Stomach (tissue), 4 donors: ENCODE measurements at regions not wholly inside any gene's neighbourhood (a gene's known extent, or its start where the extent isn't known, plus 50 kb on each side); places are given as distances from the start of the nearest gene placed in this dataset.

Source experiments
- CTCF ChIP-seq, 7 experiments: fragments of 450-650 bp in 4 of 7; fragments of 200-600 bp in 3 of 7; sonication (generic) in 3 of 7; IDR thresholded peaks; one replicate each; pipeline ENCODE4 v1.5.1; 2016 to 2019; ENCODE audit warnings: antibody characterized with exemption in 7 of 7, control low read depth in 2 of 7, mild to moderate bottlenecking in 1 of 7
- EP300 ChIP-seq: sonication (generic); formaldehyde crosslinking; IDR thresholded peaks from one replicate; pipeline ENCODE4 v1.6.1; 2017; ENCODE audit warnings: antibody characterized with exemption
- POLR2A ChIP-seq, 4 donors: fragments of 450-650 bp; IDR thresholded peaks; one replicate each; pipeline ENCODE4 v1.6.1; 2016; ENCODE audit warnings: antibody characterized with exemption in 4 of 4, control low read depth in 2 of 4, mild to moderate bottlenecking in 1 of 4, moderate library complexity in 1 of 4

DNA sequence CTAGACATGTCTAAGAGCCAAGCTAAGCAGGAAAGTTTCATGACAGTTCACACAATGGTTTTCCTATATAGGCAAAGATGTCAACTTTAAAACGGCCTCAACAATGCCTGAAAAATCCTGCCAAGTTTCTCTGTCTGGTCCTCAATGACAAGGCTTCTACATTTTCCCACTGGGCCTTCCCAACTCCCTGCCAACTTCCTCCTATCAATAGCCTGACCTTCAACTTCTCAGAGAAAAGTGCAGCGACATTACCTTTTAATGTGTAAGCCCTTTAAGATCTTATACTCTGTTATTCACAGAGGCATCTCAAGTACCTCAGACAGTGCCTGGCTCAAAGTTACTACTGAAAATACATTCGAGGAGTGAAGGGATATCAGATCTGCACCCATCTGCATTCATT lies 56.2 kb upstream of the BTBD3 start:
- TF ChIP-seq EP300 (no peak), CTCF (IDR thresholded peaks at IDR 0.05) (no peak), POLR2A (IDR thresholded peaks at IDR 0.05) (no peak)
